ENCODE measurements at regions not wholly inside any gene's neighbourhood (a gene's known extent, or its start where the extent isn't known, plus 50 kb on each side); places are given as distances from the start of the nearest gene placed in this dataset.

GRCh38 chr15:46618984-46619383, 984.2 kb downstream of the SQOR start:
- no peak for DNase-seq
- no peak for ATAC-seq (ENCODE audit: poor library complexity)
- intact Hi-C loops (cut with DNase I): no loop called here

DNA sequence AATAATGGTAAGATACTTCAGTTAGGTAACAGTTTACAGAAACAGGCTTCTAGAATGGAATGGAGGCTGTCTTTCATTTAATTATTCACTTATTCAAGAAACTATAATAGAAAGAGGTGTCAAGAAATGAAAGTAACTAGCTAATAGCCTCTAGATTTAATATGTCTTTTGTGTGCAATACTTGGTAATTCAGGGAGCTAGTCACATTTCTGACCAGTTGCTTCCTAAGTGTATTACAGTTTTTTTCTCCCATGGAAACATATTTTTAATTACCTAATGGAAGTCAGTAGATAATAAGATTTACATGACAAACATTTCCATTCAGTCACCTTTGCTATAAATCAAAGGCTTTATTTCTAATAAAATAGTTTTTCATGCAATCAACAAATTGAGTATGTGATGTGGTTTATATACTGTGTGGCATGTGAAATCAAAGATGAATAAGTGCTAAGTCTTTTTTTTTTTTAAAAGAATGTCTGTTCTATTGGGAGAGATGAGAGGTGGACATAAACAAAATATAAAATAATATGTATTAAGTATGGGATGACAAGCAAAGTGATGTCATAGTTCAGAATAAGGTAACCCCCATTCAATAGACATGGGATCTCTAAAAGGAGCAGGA, 985.7 kb downstream of the SQOR start:
- DNase-seq (no peak), ATAC-seq (ENCODE audit: poor library complexity) (no peak)
- intact Hi-C loops (cut with DNase I): no loop called here

GRCh38 chr15:46622851-46623250, 988.0 kb downstream of the SQOR start:
- ATAC-seq (ENCODE audit: poor library complexity) (no peak), DNase-seq (no peak)
- intact Hi-C loops (cut with DNase I): no loop called here

DNA sequence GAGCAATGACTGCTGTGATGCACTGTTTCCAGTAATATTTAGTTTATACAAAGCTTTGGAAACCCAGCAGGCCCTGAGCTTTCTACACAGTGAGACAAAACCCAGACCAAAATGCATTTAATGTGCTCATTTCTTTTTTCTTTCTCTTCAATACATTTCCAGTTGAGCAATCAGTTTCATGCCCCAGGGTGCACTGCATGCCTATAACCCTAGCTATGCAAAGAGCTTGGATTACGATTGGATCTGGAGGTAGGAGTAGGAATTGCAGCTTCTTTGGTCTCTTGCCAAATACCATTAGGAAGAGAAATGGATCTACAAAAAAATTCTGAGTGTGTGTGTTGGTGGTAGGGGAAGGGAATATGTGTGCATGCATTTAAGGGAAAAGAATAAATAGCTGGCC, 1001.4 kb downstream of the SQOR start:
- no peak for ATAC-seq (ENCODE audit: poor library complexity)
- intact Hi-C loops (cut with DNase I): no loop called here

GRCh38 chr15:46644501-46645481, 1010.0 kb downstream of the SQOR start:
- intact Hi-C loops (cut with DNase I): no loop called here
- ATAC-seq (ENCODE audit: poor library complexity) (no peak), DNase-seq (no peak)

More for the DNA sequence above, 1001.4 kb downstream of the SQOR start:
- DNase-seq: no peak

GRCh38 chr15:46646490-46646889, 1011.7 kb downstream of the SQOR start:
- ATAC-seq (ENCODE audit: poor library complexity): no peak
- DNase-seq: no peak
- intact Hi-C loops (cut with DNase I): no loop called here

- no peak for DNase-seq
- ATAC-seq (ENCODE audit: poor library complexity): no peak
- intact Hi-C loops (cut with DNase I): no loop called here
Measured at GRCh38 chr15:46647046-46647445, 1012.2 kb downstream of the SQOR start.

DNA sequence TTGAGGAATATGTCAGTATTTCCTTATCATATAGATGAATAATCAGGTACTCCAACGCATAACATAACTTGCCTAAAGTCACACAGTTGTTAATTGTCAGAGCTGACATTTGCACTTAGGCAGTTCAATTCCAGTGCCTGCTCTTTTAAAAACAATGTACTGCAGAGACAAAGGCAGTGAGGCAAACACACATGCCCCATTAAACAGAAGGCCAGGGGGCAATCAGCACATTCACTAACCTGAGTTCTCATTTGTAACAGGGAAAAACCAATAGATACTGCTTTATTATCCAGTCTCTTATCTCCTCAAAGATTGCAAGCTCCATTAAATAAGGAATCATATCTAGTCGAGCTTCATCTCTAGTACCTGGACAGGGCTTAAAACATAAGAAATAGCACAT, 1017.4 kb downstream of the SQOR start:
- ATAC-seq (ENCODE audit: poor library complexity) (no peak), DNase-seq (no peak)
- intact Hi-C loops (cut with DNase I): no loop called here

GRCh38 chr15:46654993-46655392, 1020.2 kb downstream of the SQOR start:
- no peak for ATAC-seq (ENCODE audit: poor library complexity)
- intact Hi-C loops (cut with DNase I): no loop called here
- no peak for DNase-seq

DNA sequence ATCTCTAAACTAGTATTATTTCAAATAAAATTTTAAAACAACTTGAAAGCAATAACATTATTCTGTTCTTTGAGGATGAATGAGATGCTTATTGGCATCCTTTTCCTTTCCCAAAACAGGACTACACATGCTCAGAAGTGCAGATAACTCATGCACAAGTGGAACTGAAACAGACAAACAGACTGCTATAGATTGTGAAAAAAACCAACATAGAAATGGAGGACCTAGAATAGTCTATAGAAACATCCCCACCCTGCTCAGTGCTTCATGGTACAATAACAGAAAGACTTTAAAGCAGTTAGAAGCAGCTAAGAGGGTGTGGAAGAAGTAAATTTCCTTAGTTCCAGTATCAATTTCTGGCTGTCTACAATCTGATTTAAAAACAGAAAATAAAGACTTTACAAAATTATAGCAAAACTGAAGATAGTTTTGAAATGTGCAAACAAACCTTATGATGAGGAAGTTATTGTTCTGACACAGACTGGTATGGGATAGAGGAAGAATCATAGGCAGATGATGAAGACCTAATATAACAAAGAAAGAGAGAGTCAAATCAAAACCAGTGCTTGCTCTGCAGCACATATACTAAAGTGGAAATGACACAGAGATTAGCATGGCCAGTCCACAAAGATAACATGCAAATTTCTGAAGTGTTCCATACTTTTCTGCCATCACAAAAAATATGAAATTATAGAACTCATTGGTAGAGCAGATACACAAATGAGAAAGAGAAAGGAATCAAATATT, 1025.4 kb downstream of the SQOR start:
- intact Hi-C loops (cut with DNase I): no loop called here
- no peak for ATAC-seq (ENCODE audit: poor library complexity)
- DNase-seq: no peak

DNA sequence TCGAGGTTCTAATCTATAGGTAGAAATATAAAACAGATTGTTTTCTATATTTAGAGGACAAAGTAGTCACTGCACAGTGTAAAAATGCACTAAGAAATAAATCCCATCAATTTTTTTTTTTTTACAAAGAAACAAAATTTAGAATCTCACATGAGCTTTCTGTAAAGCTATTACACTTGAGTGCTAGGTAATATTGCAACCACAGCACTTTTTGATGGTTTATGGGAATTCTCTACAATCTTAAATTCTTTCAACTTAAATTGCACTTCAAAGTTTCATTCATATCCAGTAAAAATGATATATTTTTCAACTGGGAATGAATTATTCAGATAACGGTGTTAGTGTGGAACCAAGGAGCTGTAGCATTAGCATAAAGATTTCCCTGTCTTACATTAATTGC, 1035.4 kb downstream of the SQOR start:
- intact Hi-C loops (cut with DNase I): no loop called here
- ATAC-seq (ENCODE audit: poor library complexity) (no peak), DNase-seq (no peak)

- intact Hi-C loops (cut with DNase I): no loop called here
- ATAC-seq (ENCODE audit: poor library complexity): no peak
- no peak for DNase-seq
Measured at GRCh38 chr15:46671336-46671735, 1036.5 kb downstream of the SQOR start.

DNA sequence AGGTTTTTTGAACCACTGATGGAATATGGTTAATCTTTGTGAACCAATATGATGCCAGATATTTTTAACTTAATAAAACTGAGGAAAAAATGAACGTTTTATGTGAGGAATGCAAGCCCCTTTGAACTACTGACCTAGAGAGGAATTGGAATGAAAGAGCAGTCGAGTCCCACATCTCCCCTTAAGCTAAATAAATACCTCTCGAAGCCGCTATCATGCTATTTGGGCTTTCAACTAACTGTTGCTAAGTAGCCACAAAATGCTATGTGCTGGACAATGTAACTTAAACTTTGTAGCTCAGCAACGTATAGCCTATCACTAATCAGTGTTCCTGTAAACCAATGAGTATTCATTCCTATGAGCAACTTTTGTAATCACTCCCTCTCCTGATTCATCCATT, 1037.2 kb downstream of the SQOR start:
- no peak for ATAC-seq (ENCODE audit: poor library complexity)
- intact Hi-C loops (cut with DNase I): no loop called here
- DNase-seq: no peak

- intact Hi-C loops (cut with DNase I): no loop called here
- no peak for DNase-seq
- ATAC-seq (ENCODE audit: poor library complexity): no peak
Measured at GRCh38 chr15:46676233-46677206, 1040.8 kb upstream of the SEMA6D start.

GRCh38 chr15:46677491-46677890, 1039.8 kb upstream of the SEMA6D start:
- DNase-seq (no peak), ATAC-seq (ENCODE audit: poor library complexity) (no peak)
- intact Hi-C loops (cut with DNase I): no loop called here

- DNase-seq: no peak
- intact Hi-C loops (cut with DNase I): no loop called here
- no peak for ATAC-seq (ENCODE audit: poor library complexity)
Measured at GRCh38 chr15:46681901-46682300, 1035.4 kb upstream of the SEMA6D start.

- ATAC-seq (ENCODE audit: poor library complexity) (no peak), DNase-seq (no peak)
- intact Hi-C loops (cut with DNase I): no loop called here
Measured at GRCh38 chr15:46682969-46683791, 1034.1 kb upstream of the SEMA6D start.

GRCh38 chr15:46685096-46685495, 1032.2 kb upstream of the SEMA6D start:
- ATAC-seq (ENCODE audit: poor library complexity) (no peak), DNase-seq (no peak)
- intact Hi-C loops (cut with DNase I): no loop called here

Measured in Right ventricle myocardium superior (tissue), 1 donor.